Kidney (tissue), 13 donors: ENCODE measurements at regions not wholly inside any gene's neighbourhood (a gene's known extent, or its start where the extent isn't known, plus 50 kb on each side); places are given as distances from the start of the nearest gene placed in this dataset.
A peak's percentile ranks its signal among the peaks of the same experiment; 100 is the strongest.

Experiments used
- DNase-seq, 5 donors: peaks; one replicate each; pipeline ENCODE4 v3.0.0-alpha.2; 2013 to 2020
- FAIRE-seq: peaks from 2 replicates; lab custom pipeline; 2012; peaks lifted over from hg19 to GRCh38; lab: Jason Lieb, UNC
- H3K27ac ChIP-seq, 2 donors: one replicate each; pipeline ENCODE4 v1.7.0; 2013; ENCODE audit warnings: low read depth in 2 of 2, low read length in 2 of 2, inconsistent platforms in 1 of 2
- H3K27me3 ChIP-seq: one replicate; pipeline ENCODE4 v1.7.1; 2013; ENCODE audit warnings: low read length, inconsistent platforms; ENCODE audit not compliant: control insufficient read depth, insufficient read depth
- H3K36me3 ChIP-seq, 3 donors: one replicate each; pipeline versions ENCODE4 v1.7.0 to v1.7.1; 2013; ENCODE audit warnings: low read length in 3 of 3, control low read depth in 1 of 3, inconsistent platforms in 1 of 3; ENCODE audit not compliant: insufficient read depth in 3 of 3, control insufficient read depth in 2 of 3
- H3K4me1 ChIP-seq, 3 donors: one replicate each; pipeline versions ENCODE4 v1.7.0 to v1.7.1; 2013; ENCODE audit warnings: low read length in 3 of 3, inconsistent platforms in 1 of 3, low read depth in 1 of 3; ENCODE audit not compliant: control insufficient read depth in 2 of 3, insufficient read depth in 2 of 3
- H3K4me3 ChIP-seq, 3 donors: one replicate each; pipeline versions ENCODE4 v1.7.0 to v1.8.1; 2013; ENCODE audit warnings: low read length in 3 of 3, control low read depth in 1 of 3, inconsistent platforms in 1 of 3
- H3K9ac ChIP-seq, 3 donors: one replicate each; pipeline versions ENCODE4 v1.7.0 to v1.7.1; 2013; ENCODE audit warnings: low read length in 3 of 3, control low read depth in 1 of 3, inconsistent platforms in 1 of 3
- H3K9me3 ChIP-seq, 3 donors: one replicate each; pipeline versions ENCODE4 v1.7.0 to v1.7.1; 2013; ENCODE audit warnings: low read length in 3 of 3, control low read depth in 1 of 3, inconsistent platforms in 1 of 3; ENCODE audit not compliant: control insufficient read depth in 2 of 3, insufficient read depth in 1 of 3
- intact Hi-C: fragments of 100-400 bp; cut with DNase I; formaldehyde crosslinking; loops from one replicate; pipeline ENCODE4 v1.11.1; 2022
- TF ChIP-seq, protein P1 (sequence below): IDR thresholded peaks from 3 replicates; pipeline ENCODE4 v1.5.1; 2012; ENCODE audit warnings: mild to moderate bottlenecking, moderate library complexity, borderline replicate concordance; ENCODE audit not compliant: insufficient read depth; ENCODE audit errors: extremely low read depth
- donor health status: control.
- donor health status: control.
- donor health status: control.
- donor health status: control.
- donor health status: control.
- donor health status: DM: yes; HTN: yes; CAD: no.
- donor health status: Normal renal cell carcinoma (clear cell type).

DNA sequence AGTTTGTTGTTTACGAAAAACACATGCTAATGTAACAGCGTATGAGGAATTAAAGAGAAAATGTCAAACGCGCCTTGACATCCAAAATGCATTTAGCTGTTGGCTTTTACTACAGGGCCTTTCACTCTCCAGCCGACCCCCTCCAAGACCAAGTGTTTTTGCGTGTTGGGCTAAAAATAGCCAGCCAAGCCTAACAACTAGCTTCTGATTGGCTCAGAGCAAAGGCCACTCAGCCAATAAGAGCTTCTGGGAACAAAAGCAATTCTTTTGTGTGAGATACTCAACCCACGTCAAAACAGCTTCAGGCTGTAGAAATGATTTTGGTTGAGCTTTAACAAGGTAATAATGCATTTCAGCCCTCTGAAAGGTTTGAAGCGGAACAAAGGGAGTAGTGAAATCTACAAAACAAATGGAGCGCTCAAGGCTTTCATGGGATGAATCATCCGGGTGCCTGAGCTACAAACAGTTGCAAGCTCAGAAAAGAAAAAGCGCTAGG lies 198.7 kb upstream of the DCN start:
- intact Hi-C loops = no loop called here
- FAIRE-seq = peak; percentile 83
- H3K4me3 ChIP-seq = peak overlapping the region; percentile 67 to 72 (median 68)
- peak; percentile 46 to 98 (median 91) for DNase-seq
- H3K9me3 ChIP-seq = no peaks in the 10 kb centered on the region
- H3K9ac ChIP-seq = peak overlapping the region in 2 of 3 donors; percentile 60 to 77
- no peaks in the 10 kb centered on the region for H3K27me3 ChIP-seq
- H3K4me1 ChIP-seq = peaks cover 0 to 6% (median 0%) of the 10 kb centered on the region in 3 donors
- TF ChIP-seq, protein P1, sequence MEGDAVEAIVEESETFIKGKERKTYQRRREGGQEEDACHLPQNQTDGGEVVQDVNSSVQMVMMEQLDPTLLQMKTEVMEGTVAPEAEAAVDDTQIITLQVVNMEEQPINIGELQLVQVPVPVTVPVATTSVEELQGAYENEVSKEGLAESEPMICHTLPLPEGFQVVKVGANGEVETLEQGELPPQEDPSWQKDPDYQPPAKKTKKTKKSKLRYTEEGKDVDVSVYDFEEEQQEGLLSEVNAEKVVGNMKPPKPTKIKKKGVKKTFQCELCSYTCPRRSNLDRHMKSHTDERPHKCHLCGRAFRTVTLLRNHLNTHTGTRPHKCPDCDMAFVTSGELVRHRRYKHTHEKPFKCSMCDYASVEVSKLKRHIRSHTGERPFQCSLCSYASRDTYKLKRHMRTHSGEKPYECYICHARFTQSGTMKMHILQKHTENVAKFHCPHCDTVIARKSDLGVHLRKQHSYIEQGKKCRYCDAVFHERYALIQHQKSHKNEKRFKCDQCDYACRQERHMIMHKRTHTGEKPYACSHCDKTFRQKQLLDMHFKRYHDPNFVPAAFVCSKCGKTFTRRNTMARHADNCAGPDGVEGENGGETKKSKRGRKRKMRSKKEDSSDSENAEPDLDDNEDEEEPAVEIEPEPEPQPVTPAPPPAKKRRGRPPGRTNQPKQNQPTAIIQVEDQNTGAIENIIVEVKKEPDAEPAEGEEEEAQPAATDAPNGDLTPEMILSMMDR = no peak
- H3K27ac ChIP-seq = peak overlapping the region; percentile 12 to 57
- no peaks in the 10 kb centered on the region for H3K36me3 ChIP-seq

DNA sequence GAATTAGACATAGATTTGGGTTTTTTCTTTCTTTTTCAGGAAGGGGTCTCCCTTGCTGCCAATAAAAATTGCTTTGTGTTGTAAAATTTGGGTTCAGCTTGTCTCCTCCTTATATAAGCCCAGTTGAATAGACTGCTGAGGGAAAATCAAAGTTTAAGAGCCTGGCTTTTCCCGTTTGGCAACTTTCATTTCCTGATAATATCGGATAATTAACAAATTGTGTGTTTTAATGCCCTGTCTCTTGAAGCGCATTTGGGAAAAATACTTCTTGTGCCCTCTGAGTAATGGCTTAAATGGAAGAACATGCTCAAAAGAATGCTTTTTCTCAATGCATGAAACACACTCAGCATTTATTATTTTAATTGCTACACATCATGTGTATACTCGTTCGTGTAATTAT lies 198.0 kb upstream of the DCN start:
- intact Hi-C loops = no loop called here
- Histone ChIP-seq H3K36me3 (no peaks in the 10 kb centered on the region), H3K9ac (no peak overlapping the region), H3K4me3 (no peak overlapping the region), H3K9me3 (no peaks in the 10 kb centered on the region), H3K27me3 (no peaks in the 10 kb centered on the region), H3K27ac (peak overlapping the region in 1 of 2 donors; percentile 57), H3K4me1 (peaks cover 0 to 6% (median 0%) of the 10 kb centered on the region in 3 donors)
- TF ChIP-seq, protein P1 = no peak
- DNase-seq (peak in 2 of 5 donors; percentile 58 to 75), FAIRE-seq (no peak)

DNA sequence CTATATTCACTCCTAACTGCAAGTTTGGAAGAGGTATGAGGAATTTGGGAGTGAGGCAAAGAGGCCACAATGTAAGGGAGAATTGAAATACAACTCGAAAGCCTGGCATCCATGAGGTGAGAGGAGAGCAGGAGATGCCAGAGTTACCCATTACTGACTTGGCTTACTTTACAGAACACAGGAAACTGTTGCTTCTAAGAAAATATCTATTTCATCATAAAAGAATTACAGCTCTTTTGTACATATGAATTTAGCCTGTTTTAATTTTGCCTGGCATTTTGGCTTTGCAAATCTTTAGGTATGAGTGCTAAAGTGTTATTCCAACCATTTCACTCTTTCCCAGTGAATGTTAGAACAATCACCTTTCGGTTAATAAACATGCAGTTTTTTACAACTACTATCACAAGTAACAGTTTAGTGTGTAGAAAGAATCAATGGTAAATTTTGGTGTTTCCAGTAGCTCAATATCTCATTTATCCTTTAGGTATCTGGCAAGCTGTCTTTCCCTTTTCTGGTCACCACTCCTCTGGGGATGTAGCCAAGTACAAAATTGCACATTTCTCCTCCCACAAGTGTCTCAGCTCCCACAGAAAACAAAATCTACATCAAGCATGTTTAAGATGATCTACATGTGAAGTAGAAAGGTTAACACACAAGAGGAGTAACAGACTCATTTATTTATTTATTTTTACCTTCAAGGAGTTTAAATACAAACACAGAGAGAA lies 196.6 kb upstream of the DCN start:
- no peaks in the 10 kb centered on the region for H3K36me3 ChIP-seq
- H3K9ac ChIP-seq = no peak overlapping the region
- H3K4me1 ChIP-seq = peaks cover 0 to 6% (median 0%) of the 10 kb centered on the region in 3 donors
- H3K27ac ChIP-seq = no peak overlapping the region
- no peaks in the 10 kb centered on the region for H3K9me3 ChIP-seq
- DNase-seq (no peak), FAIRE-seq (no peak)
- TF ChIP-seq, protein P1 = no peak
- H3K27me3 ChIP-seq = no peaks in the 10 kb centered on the region
- no peak overlapping the region for H3K4me3 ChIP-seq
- intact Hi-C loops = no loop called here
